Activated CD8-positive, alpha-beta T cell treated with anti-CD3 and anti-CD28 coated beads for 36 hours (primary cell): ENCODE measurements at regions not wholly inside any gene's neighbourhood (a gene's known extent, or its start where the extent isn't known, plus 50 kb on each side); places are given as distances from the start of the nearest gene placed in this dataset.

ENCODE experiments used
- ATAC-seq: fragments of 200-7000 bp; cut with Tn5 transposase; one replicate; pipeline ENCODE4 v1.10.0; 2021; ENCODE audit warnings: mild to moderate bottlenecking, moderate library complexity
- CTCF ChIA-PET: fragments of 350-600 bp; sonication (Branson Sonifier 250); formaldehyde crosslinking; loops from one replicate; lab custom pipeline; 2021; ENCODE audit warnings: antibody characterized with exemption; lab: Charles Lee
- POLR2A ChIA-PET: fragments of 350-600 bp; sonication (Branson Sonifier 250); formaldehyde crosslinking; loops from one replicate; lab custom pipeline; 2021; ENCODE audit warnings: antibody characterized with exemption; lab: Charles Lee
- DNase-seq: peaks from one replicate; pipeline ENCODE4 v3.0.0-alpha.2; 2020
- H3K27ac Mint-ChIP-seq: one replicate; pipeline ENCODE4 v1.8.0; 2021; ENCODE audit warnings: mild to moderate bottlenecking, mixed read lengths
- H3K27me3 Mint-ChIP-seq: one replicate; pipeline ENCODE4 v1.8.0; 2021; ENCODE audit warnings: mixed read lengths
- H3K36me3 Mint-ChIP-seq: one replicate; pipeline ENCODE4 v1.8.0; 2021; ENCODE audit warnings: low read depth, mixed read lengths
- H3K4me1 Mint-ChIP-seq: one replicate; pipeline ENCODE4 v1.8.0; 2021; ENCODE audit warnings: low read depth, mixed read lengths
- H3K4me3 Mint-ChIP-seq: one replicate; pipeline ENCODE4 v1.8.0; 2021; ENCODE audit warnings: mild to moderate bottlenecking, moderate library complexity, mixed read lengths
- H3K9me3 Mint-ChIP-seq: one replicate; pipeline ENCODE4 v1.8.0; 2021; ENCODE audit warnings: mixed read lengths
- intact Hi-C: fragments of 100-400 bp; cut with micrococcal nuclease; formaldehyde crosslinking; loops from one replicate; pipeline ENCODE4 v1.10.0; 2022
- TF ChIP-seq, protein P1 (sequence below): fragments of 200-600 bp; IDR thresholded peaks from one replicate; pipeline ENCODE4 v1.8.0; 2022; ENCODE audit warnings: antibody characterized with exemption, mild to moderate bottlenecking

GRCh38 chr16:17998550-17998949 is 338.0 kb downstream of the NPIPA8 start:
- Mint-ChIP-seq H3K4me1 (no peaks in the 10 kb centered on the region), H3K36me3 (no peaks in the 10 kb centered on the region), H3K27me3 (peaks cover 15% of the 10 kb centered on the region), H3K27ac (no peak overlapping the region), H3K9me3 (no peaks in the 10 kb centered on the region), H3K4me3 (no peak overlapping the region)
- intact Hi-C loops = no loop called here
- no peak for DNase-seq
- TF ChIP-seq, protein P1, sequence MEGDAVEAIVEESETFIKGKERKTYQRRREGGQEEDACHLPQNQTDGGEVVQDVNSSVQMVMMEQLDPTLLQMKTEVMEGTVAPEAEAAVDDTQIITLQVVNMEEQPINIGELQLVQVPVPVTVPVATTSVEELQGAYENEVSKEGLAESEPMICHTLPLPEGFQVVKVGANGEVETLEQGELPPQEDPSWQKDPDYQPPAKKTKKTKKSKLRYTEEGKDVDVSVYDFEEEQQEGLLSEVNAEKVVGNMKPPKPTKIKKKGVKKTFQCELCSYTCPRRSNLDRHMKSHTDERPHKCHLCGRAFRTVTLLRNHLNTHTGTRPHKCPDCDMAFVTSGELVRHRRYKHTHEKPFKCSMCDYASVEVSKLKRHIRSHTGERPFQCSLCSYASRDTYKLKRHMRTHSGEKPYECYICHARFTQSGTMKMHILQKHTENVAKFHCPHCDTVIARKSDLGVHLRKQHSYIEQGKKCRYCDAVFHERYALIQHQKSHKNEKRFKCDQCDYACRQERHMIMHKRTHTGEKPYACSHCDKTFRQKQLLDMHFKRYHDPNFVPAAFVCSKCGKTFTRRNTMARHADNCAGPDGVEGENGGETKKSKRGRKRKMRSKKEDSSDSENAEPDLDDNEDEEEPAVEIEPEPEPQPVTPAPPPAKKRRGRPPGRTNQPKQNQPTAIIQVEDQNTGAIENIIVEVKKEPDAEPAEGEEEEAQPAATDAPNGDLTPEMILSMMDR = no peak
- CTCF ChIA-PET = no interaction called here
- no peak for ATAC-seq
- POLR2A ChIA-PET = no interaction called here

DNA sequence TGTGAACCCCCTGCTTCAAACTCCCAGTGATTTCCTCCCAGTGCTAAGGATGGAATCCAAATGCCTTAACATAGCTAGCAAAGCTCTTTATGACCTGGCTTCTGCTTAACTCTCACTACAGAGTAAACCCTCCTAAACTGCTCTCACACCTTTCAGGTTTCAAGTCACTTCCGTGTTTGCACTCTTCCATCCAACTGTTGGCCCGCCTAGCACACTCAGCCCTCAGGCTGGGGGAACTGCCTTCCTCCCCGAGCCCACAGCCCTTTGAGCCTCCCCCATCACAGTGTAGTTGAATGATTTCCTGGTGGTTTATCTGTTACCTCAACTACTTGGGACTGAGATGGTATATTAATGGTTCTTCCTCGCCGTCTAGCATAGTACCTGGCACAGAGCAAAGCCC is 342.5 kb downstream of the NPIPA8 start:
- TF ChIP-seq, protein P1 = no peak
- ATAC-seq = no peak
- Mint-ChIP-seq H3K27me3 (peaks cover 26% of the 10 kb centered on the region), H3K9me3 (no peaks in the 10 kb centered on the region), H3K27ac (no peak overlapping the region), H3K4me1 (no peaks in the 10 kb centered on the region), H3K4me3 (no peak overlapping the region), H3K36me3 (no peaks in the 10 kb centered on the region)
- CTCF ChIA-PET = no interaction called here
- intact Hi-C loops = no loop called here
- no peak for DNase-seq
- POLR2A ChIA-PET = no interaction called here

GRCh38 chr16:17992416-17992815 is 344.1 kb downstream of the NPIPA8 start:
- ATAC-seq (no peak), DNase-seq (no peak)
- intact Hi-C loops = no loop called here
- Mint-ChIP-seq H3K4me3 (no peak overlapping the region), H3K27ac (no peak overlapping the region), H3K27me3 (peaks cover 26% of the 10 kb centered on the region), H3K36me3 (no peaks in the 10 kb centered on the region), H3K9me3 (no peaks in the 10 kb centered on the region), H3K4me1 (no peaks in the 10 kb centered on the region)
- ChIA-PET POLR2A (no interaction called here), CTCF (no interaction called here)
- TF ChIP-seq, protein P1 = no peak

DNA sequence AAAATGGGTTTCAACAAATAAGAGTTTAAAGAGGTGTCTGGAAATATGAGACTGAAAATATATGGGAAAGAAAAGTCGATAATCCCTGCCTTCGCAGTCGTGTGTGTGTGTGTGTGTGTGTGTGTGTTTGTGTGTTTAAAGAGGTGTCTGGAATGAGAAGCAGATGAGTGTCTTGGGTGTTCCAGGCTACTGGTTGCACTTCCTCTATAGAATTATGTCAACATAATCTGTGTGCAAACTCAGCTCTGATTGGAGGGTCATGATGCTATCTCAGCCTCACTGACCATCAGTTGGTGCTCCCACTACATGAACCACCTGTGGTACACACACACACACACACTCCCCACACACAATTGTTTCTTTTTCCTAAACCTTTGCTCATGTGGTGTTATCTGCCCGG is 347.3 kb downstream of the NPIPA8 start:
- TF ChIP-seq, protein P1 = no peak
- DNase-seq = no peak
- no peak overlapping the region for H3K4me3 Mint-ChIP-seq
- peaks cover 17% of the 10 kb centered on the region for H3K27me3 Mint-ChIP-seq
- no peak for ATAC-seq
- POLR2A ChIA-PET = no interaction called here
- no peaks in the 10 kb centered on the region for H3K36me3 Mint-ChIP-seq
- no peaks in the 10 kb centered on the region for H3K4me1 Mint-ChIP-seq
- H3K9me3 Mint-ChIP-seq = no peaks in the 10 kb centered on the region
- no peak overlapping the region for H3K27ac Mint-ChIP-seq
- intact Hi-C loops = no loop called here
- CTCF ChIA-PET = no interaction called here

- ATAC-seq (no peak), DNase-seq (no peak)
- no peaks in the 10 kb centered on the region for H3K9me3 Mint-ChIP-seq
- ChIA-PET POLR2A (no interaction called here), CTCF (no interaction called here)
- H3K27ac Mint-ChIP-seq = no peak overlapping the region
- TF ChIP-seq, protein P1 = no peak
- H3K4me3 Mint-ChIP-seq = no peak overlapping the region
- H3K4me1 Mint-ChIP-seq = no peaks in the 10 kb centered on the region
- no peaks in the 10 kb centered on the region for H3K36me3 Mint-ChIP-seq
- H3K27me3 Mint-ChIP-seq = peaks cover 16% of the 10 kb centered on the region
- intact Hi-C loops = no loop called here
These were observed 347.7 kb downstream of the NPIPA8 start for GRCh38 chr16:17988839-17989238.
